ENCODE measurements at regions not wholly inside any gene's neighbourhood (a gene's known extent, or its start where the extent isn't known, plus 50 kb on each side); places are given as distances from the start of the nearest gene placed in this dataset.

DNA sequence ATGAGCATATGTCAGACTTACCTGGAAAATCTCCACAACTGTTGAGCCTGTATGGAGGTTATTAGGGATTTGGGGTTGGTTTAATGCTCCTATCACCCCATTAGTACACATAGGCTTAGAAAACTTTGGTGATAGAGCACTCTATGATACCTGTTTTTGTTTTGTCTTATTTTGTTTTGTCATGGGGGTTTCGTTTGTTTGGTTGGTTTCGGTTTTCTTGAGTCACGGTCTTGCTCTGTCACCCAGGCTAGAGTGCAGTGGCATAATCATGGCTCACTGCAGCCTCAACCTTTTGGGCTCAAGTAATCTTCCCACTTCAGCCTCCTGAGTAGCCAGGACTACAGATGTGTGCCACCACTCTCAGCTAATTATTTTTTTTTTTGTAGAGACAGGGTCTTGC, 70.0 kb downstream of the MZT1 start:
- Mint-ChIP-seq H3K9me3 (no peaks in the 10 kb centered on the region), H3K4me1 (no peaks in the 10 kb centered on the region), H3K36me3 (no peaks in the 10 kb centered on the region), H3K4me3 (no peak overlapping the region), H3K27ac (no peak overlapping the region)
- DNase-seq (ENCODE audit: low spot score in 2 of 2) (no peak), ATAC-seq (peak; percentile 47)

DNA sequence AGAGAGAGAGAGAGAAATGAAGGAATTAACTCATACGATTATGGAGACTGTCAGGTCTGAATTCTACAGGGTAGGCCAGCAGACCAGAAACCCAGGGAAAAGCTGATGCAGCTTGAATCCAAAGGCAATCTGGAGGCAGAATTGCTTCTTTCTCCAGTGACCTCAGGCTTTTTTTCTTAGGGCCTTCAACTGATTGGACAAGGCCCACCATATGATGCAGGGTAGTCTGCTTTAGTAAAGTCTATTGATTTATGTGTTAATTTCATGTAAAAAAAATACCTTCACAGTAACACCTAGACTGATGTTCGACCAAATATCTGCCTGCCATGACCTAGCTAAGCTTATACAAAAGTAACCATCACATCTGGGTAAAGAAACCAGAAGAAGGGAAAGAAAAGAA, 71.1 kb downstream of the MZT1 start:
- H3K27ac Mint-ChIP-seq, result no peak overlapping the region

DNA sequence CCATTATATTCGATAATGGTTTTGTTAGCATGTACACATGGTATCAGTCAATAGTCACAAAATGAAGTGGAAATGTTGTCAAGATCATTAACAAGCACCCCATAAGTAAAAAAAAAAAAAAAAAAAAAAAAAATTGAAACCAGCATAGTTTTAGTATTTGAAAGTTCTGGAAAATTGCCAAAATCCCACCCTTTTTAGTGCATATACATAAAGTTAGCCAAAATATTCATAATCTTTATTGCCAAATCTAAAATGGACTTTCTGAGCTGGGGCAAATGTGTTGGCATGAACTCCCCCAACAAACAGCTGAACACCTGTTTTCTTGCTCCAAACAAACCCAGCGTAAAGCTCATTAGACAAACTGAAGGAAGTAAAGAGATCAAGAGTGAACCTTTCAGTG, 73.9 kb downstream of the MZT1 start:
- Mint-ChIP-seq H3K4me3 (no peak overlapping the region), H3K9me3 (no peaks in the 10 kb centered on the region), H3K27ac (no peak overlapping the region), H3K4me1 (no peaks in the 10 kb centered on the region), H3K36me3 (no peaks in the 10 kb centered on the region)
- ATAC-seq, result no peak
- no peak for DNase-seq (ENCODE audit: low spot score in 2 of 2)

More for the DNA sequence above, 71.1 kb downstream of the MZT1 start:
- ATAC-seq (no peak), DNase-seq (ENCODE audit: low spot score in 2 of 2) (no peak)
- H3K4me3 Mint-ChIP-seq, result no peak overlapping the region
- H3K36me3 Mint-ChIP-seq, result no peaks in the 10 kb centered on the region
- no peaks in the 10 kb centered on the region for H3K9me3 Mint-ChIP-seq
- H3K4me1 Mint-ChIP-seq, result no peaks in the 10 kb centered on the region

DNA sequence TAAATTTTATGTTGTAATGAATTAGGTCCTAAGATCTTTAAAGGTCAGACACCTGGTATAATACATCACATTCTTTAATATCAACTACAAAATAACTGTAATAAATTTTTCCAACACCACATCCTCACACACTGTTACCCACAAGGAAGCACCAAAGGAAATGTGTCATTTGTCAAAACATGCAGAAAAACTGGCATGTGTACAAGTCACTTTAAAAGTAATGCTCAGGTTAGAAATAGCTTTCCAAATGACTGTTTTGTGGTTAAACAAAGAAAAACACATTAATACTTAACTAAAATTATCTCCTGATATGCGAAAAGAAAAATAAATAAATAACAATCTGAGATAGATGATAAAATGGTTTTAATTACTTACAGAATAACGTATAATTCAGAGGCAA, 74.7 kb downstream of the MZT1 start:
- H3K27ac Mint-ChIP-seq, result no peak overlapping the region
- ATAC-seq (no peak), DNase-seq (ENCODE audit: low spot score in 2 of 2) (no peak)
- no peaks in the 10 kb centered on the region for H3K4me1 Mint-ChIP-seq
- H3K36me3 Mint-ChIP-seq, result no peaks in the 10 kb centered on the region
- no peaks in the 10 kb centered on the region for H3K9me3 Mint-ChIP-seq
- no peak overlapping the region for H3K4me3 Mint-ChIP-seq

DNA sequence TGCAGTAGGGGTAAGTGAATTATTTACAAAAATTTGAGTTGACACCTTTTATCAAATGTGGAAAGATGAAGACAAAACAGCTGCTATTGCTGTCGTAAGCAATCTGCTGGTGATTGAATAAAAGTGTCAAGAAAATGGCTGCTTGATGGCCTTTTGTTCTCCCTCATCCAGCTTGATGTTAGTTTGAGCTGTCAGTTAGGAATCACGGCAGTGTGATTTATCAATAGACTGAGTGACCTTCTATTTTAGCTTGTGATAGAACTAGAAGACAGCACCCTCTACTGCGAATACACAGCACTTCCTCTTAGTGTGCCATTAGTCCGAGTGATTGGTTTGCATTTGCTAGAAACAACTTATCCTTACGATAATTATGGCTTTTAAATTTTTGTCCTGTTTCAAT, 76.3 kb downstream of the MZT1 start:
- Mint-ChIP-seq H3K4me3 (no peak overlapping the region), H3K27ac (no peak overlapping the region), H3K36me3 (no peaks in the 10 kb centered on the region), H3K9me3 (no peaks in the 10 kb centered on the region), H3K4me1 (no peaks in the 10 kb centered on the region)
- ATAC-seq, result no peak
- DNase-seq (ENCODE audit: low spot score in 2 of 2), result no peak

DNA sequence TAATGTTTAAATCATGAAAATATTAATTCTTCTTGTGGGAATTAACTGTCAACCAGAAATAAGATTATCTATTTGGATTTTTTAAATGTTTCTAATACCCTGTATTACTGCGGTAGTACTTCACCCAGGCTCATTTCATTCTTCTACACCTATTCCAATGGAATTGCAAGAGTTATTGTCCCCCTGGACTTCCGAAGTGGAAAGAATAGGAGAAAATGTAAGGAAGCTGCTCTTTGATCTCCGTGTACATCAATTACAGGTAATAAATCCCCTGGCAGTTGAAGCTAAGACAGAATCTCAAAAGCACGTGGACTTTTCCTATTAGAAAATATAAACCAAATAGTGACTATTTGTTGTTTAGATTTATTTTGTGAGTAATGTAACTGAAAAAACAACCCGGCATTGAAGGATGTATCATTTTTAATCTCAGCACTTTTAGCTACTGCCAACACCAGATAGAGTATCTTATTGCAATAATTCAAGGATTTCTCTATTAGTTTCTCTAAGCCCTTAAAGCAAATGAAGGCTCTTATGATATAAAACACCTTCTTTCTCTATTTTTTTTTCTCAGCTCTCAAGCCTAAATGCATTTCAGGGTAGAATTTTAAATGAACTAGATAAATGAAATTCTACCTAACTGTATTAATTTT, 77.3 kb downstream of the MZT1 start:
- Mint-ChIP-seq H3K36me3 (no peaks in the 10 kb centered on the region), H3K9me3 (no peaks in the 10 kb centered on the region), H3K4me3 (no peak overlapping the region), H3K4me1 (no peaks in the 10 kb centered on the region), H3K27ac (no peak overlapping the region)
- ATAC-seq (no peak), DNase-seq (ENCODE audit: low spot score in 2 of 2) (no peak)

DNA sequence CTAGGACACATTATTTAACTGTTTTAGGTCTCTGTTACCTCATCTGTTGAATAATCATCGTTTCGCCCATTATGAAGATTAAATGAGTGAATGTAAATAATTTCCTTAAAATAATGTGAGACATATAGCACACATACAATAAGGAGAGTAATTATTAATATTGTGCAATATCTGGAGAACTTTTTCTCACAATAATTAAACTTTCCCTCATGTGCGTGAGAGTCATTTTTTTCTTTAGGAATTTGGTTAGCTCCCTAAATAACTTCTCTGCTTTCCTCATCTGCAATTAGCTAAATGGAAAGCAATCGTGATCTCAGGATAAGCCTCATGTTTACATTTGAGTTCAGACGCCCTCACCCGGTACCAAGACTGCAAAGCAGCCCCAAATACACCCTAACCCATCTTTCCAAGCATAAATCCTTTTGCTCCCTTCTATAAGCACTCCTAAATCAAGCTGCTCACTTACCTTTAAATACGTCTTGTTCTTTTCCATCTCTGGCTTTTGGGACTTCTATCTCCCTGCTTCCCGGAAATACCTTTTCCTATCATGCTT, 78.8 kb downstream of the MZT1 start:
- no peaks in the 10 kb centered on the region for H3K36me3 Mint-ChIP-seq
- ATAC-seq, result no peak
- no peak overlapping the region for H3K4me3 Mint-ChIP-seq
- no peak overlapping the region for H3K27ac Mint-ChIP-seq
- DNase-seq (ENCODE audit: low spot score in 2 of 2), result no peak
- H3K9me3 Mint-ChIP-seq, result no peaks in the 10 kb centered on the region
- H3K4me1 Mint-ChIP-seq, result no peaks in the 10 kb centered on the region

DNA sequence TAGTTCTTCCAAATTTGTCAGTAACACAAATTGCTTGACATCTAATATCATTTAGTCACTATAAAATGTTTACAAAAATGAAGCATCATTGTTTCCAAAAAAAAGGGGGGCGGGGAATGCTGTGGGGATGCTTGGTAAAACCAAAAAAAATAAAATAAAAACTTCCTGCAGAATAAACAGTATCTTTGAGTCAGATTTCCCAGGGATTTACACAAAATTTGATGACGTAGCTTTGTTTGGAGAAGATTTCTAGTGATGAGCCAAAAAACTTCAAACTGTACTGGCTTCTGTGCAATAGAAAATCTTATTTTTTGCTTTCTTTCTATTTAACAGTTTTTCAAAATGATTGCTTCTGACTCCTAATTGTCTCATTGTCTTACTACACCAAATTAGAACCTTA, 80.0 kb downstream of the MZT1 start:
- no peaks in the 10 kb centered on the region for H3K4me1 Mint-ChIP-seq
- DNase-seq (ENCODE audit: low spot score in 2 of 2) (no peak), ATAC-seq (no peak)
- H3K36me3 Mint-ChIP-seq, result no peaks in the 10 kb centered on the region
- H3K27ac Mint-ChIP-seq, result no peak overlapping the region
- no peaks in the 10 kb centered on the region for H3K9me3 Mint-ChIP-seq
- no peak overlapping the region for H3K4me3 Mint-ChIP-seq

DNA sequence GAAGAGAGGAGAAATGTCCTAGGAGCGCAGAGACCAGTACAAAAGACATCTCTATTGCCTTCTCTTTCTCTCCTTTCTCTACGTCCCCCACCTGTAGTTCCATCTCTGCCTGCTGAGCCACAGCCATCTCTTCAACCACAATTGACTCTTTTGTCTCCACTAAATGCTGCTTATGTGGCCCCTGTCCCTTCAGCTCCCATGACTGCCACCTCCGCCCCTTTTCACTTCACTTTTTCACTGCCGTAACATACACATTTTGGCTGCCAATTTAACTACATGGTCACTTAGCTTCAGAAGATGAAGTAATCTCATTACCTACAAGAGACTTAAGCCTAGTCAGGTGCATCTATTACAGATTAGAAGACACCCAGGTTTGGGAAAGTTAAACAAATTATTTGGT, 81.9 kb downstream of the MZT1 start:
- H3K9me3 Mint-ChIP-seq, result no peaks in the 10 kb centered on the region
- H3K4me1 Mint-ChIP-seq, result no peaks in the 10 kb centered on the region
- DNase-seq (ENCODE audit: low spot score in 2 of 2) (no peak), ATAC-seq (no peak)
- no peak overlapping the region for H3K27ac Mint-ChIP-seq
- H3K36me3 Mint-ChIP-seq, result no peaks in the 10 kb centered on the region
- no peak overlapping the region for H3K4me3 Mint-ChIP-seq

DNA sequence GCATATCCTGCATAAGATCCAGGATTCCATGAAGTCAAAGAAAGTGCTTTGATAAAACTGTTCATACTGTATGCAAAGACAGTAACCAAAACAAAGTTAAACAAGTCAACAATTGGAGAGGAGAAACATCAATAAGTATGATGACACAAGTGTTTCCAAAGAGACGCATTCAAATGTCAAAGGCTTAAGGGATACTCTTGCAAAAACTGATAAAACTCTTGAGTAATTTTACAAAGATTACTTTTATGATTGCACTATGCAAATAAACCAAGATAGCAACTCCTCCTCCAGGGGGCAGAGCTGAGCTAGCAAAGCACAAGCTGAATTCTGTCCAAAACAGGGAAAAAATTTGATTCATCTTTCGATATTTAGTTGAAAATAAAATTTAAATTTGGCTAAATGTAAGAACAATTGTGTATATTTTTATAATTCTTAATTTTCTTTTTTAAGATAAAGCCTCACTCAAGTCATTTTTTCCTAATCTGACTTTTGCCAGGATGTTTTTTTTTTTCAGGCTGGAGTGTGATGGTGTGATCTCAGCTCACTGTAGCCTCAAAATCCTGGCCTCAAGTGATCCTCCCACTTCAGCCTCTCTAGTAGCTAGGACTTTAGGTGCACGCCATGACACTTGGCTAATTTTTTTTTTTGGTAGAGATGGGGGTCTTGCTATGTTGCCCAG, 84.0 kb downstream of the MZT1 start:
- Mint-ChIP-seq H3K36me3 (no peaks in the 10 kb centered on the region), H3K9me3 (no peaks in the 10 kb centered on the region), H3K4me1 (no peaks in the 10 kb centered on the region), H3K27ac (no peak overlapping the region), H3K4me3 (no peak overlapping the region)
- no peak for ATAC-seq
- peak; percentile 9 to 64 for DNase-seq (ENCODE audit: low spot score in 2 of 2)

DNA sequence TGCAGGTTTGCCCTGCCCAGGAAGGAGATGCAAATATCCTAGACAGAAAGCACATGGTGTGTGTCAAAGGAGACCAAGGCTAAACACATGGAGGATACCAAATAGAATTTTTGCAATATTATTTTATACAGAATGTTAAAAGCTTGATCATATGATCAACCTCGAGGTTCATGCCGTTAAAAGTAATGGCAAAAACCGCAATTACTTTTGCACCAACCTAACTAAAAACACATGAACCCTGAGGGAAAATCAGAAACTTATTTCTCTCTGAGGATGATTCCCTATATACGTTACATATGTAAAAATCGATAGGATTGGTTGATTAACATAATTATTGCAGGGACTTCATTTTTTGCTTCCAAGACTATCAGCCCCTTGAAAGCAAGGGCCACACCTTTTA, 88.1 kb downstream of the MZT1 start:
- Mint-ChIP-seq H3K9me3 (no peaks in the 10 kb centered on the region), H3K36me3 (no peaks in the 10 kb centered on the region), H3K4me3 (no peak overlapping the region), H3K4me1 (no peaks in the 10 kb centered on the region), H3K27ac (no peak overlapping the region)
- DNase-seq (ENCODE audit: low spot score in 2 of 2) (no peak), ATAC-seq (no peak)

DNA sequence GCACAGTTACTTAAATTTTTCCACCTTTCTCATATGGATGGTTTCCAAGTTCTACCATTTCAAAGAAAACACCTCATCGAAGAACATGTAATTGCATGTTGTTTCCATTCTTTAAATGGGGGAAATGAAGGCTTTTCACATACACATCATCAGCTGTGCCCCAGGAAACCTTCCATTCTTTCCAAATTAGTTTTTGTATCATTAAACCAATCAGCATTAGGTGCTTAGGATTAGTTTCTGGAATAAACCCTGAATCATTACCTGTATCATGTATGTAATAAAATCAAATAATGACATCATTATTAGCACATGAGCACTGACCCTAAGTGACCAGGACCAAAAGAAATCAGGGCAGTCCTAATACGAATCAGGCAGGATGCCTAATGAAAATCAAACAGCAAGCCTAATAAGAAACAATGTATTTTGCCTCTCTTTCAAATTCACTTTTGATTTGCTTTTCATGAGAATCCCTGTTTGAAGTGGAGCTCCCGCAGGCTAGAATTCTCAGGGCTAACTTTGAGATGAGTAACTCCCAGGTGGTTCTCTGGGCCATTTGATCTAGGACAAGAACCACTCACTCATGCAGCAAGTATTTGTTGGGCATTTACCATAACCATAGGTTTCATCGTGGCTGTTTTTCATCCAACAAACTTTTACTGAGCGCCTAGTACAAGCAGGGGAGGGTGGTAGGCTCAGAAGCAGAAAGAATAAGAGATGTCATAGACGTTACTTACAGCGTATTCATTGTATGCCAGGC, 89.2 kb downstream of the MZT1 start:
- Mint-ChIP-seq H3K9me3 (no peaks in the 10 kb centered on the region), H3K36me3 (no peaks in the 10 kb centered on the region), H3K27ac (no peak overlapping the region), H3K4me3 (no peak overlapping the region), H3K4me1 (no peaks in the 10 kb centered on the region)
- ATAC-seq (no peak), DNase-seq (ENCODE audit: low spot score in 2 of 2) (no peak)

DNA sequence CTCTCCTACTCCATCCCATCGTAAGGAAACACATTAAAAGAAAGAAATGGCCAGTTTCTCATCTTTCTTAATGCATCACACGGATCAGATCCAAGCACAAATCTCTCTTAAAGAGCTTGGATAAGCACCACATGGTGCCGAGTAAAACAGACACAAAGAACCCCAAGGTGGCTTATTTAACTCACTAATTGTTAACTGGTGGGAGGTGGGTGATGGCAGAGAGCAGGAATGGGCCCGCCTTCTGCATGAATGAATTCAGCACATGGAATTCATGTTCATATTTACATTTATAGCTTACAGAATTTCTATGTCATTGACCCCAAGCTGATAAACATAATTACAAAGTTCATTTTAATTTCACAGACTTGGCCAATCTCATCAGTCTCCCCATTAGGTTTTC, 89.9 kb downstream of the MZT1 start:
- no peaks in the 10 kb centered on the region for H3K4me1 Mint-ChIP-seq
- H3K36me3 Mint-ChIP-seq, result no peaks in the 10 kb centered on the region
- DNase-seq (ENCODE audit: low spot score in 2 of 2), result no peak
- no peaks in the 10 kb centered on the region for H3K9me3 Mint-ChIP-seq
- ATAC-seq, result no peak
- no peak overlapping the region for H3K4me3 Mint-ChIP-seq
- H3K27ac Mint-ChIP-seq, result no peak overlapping the region

DNA sequence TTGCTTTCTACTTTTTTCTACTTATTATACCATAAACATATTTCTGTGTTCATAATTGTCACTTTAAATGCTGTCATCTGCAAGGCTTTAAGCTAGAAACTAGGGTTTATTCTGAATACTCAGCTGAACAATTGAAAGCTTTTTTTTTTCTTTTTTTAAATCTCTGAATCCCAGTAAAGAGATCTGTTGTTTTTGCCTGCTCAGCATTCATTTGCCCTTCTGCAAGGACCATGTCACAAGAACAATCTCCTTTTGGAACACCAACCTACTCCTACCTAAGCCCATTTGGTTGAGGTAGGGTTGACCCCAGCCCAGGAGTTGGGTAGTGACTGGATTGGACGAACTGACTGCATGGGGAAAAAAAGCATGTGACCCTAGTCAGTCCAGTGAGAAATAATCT, 92.6 kb downstream of the MZT1 start:
- ATAC-seq (no peak), DNase-seq (ENCODE audit: low spot score in 2 of 2) (no peak)
- Mint-ChIP-seq H3K4me3 (no peak overlapping the region), H3K4me1 (no peaks in the 10 kb centered on the region), H3K9me3 (peaks cover 2% of the 10 kb centered on the region), H3K36me3 (no peaks in the 10 kb centered on the region), H3K27ac (no peak overlapping the region)

DNA sequence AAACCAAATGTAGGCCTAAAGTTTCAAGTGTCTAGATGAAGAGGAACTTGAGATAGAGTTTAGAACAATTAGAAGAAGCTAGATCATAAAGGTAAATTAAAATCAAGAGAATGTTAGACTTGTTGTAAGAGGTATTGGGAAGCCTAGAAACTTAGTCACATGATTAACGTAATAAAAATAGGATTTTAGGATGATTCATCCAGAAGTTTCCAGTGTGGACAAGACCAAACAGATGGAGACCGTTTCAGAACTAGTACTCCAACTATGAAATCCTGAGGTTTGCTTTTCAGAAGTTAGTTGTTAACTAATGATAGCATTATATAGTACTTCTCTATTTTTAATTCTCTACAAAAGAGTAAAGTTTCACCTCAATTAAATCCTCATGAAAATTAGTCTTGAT, 104.9 kb downstream of the MZT1 start:
- Mint-ChIP-seq H3K27ac (no peak overlapping the region), H3K36me3 (no peaks in the 10 kb centered on the region), H3K4me3 (no peak overlapping the region), H3K4me1 (no peaks in the 10 kb centered on the region), H3K9me3 (no peaks in the 10 kb centered on the region)
- no peak for DNase-seq (ENCODE audit: low spot score in 2 of 2)
- no peak for ATAC-seq

DNA sequence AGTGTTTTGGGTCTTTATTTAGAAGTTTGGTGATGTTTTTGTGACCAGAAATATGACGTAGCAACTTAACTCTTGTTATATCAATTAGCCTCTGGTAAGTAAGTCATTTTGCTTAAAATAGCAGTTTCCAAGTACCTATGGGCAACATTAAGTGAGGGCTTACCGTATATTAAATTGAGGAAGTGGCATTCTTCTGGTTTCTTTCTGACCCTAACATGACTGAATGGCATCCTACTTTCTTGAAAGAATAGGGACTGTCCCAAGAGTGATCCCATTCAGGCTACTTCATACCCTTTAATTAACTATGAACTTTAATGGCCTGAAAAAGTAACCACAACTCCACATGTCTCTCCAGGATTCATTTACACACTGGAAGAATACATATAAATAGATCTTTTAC, 106.6 kb downstream of the MZT1 start:
- Mint-ChIP-seq H3K4me1 (no peaks in the 10 kb centered on the region), H3K27ac (no peak overlapping the region), H3K9me3 (peaks cover 3% of the 10 kb centered on the region), H3K4me3 (no peak overlapping the region), H3K36me3 (no peaks in the 10 kb centered on the region)
- no peak for ATAC-seq
- DNase-seq (ENCODE audit: low spot score in 2 of 2), result no peak

Measured in stimulated activated effector memory CD8-positive, alpha-beta T cell treated with anti-CD3 and anti-CD28 coated beads, Interleukin-12 subunit alpha, Interleukin-12 subunit beta, amount 100 ng/mL, for 72 hours (primary cell).